ENCODE measurements at regions not wholly inside any gene's neighbourhood (a gene's known extent, or its start where the extent isn't known, plus 50 kb on each side); places are given as distances from the start of the nearest gene placed in this dataset.

- TF ChIP-seq CTCF (conservative IDR thresholded peaks at IDR 0.05; ENCODE audit: low read depth, low read length) = no peak
- TF ChIP-seq USF2 (IDR thresholded peaks at IDR 0.05; ENCODE audit: low read depth, low read length) = no peak
- no peak for TF ChIP-seq NFE2L2 (IDR thresholded peaks at IDR 0.05; ENCODE audit: low read depth, low read length)
- no peak for TF ChIP-seq POLR2A (IDR thresholded peaks at IDR 0.05; ENCODE audit: low read depth, low read length)
- TF ChIP-seq CHD1 (IDR thresholded peaks at IDR 0.05; ENCODE audit: low read depth, low read length) = no peak
- TF ChIP-seq MAZ (IDR thresholded peaks at IDR 0.05; ENCODE audit: borderline replicate concordance, low read depth, low read length) = no peak
- no peak for TF ChIP-seq CEBPB (IDR thresholded peaks at IDR 0.05; ENCODE audit: low read depth, low read length)
- TF ChIP-seq RAD21 (IDR thresholded peaks at IDR 0.05; ENCODE audit: low read length) = no peak
- no peak for TF ChIP-seq RFX5 (IDR thresholded peaks at IDR 0.05; ENCODE audit: low read depth, low read length)
- no peak for TF ChIP-seq RCOR1 (IDR thresholded peaks at IDR 0.05; ENCODE audit: insufficient replicate concordance, low read length)
- TF ChIP-seq MAFK (IDR thresholded peaks at IDR 0.05; ENCODE audit: low read depth, low read length) = no peak
- TF ChIP-seq MXI1 (IDR thresholded peaks at IDR 0.05; ENCODE audit: borderline replicate concordance, low read depth, low read length) = no peak
- TF ChIP-seq ELK1 (IDR thresholded peaks at IDR 0.05; ENCODE audit: borderline replicate concordance, low read depth, low read length) = no peak
- no peak for TF ChIP-seq FOS (IDR thresholded peaks at IDR 0.05; ENCODE audit: low read depth, low read length)
These were observed 109.5 kb upstream of the CIBAR2 start for GRCh38 chr16:85221771-85222154.

Measured in IMR-90 (cell line).